ENCODE measurements at regions not wholly inside any gene's neighbourhood (a gene's known extent, or its start where the extent isn't known, plus 50 kb on each side); places are given as distances from the start of the nearest gene placed in this dataset.

DNA sequence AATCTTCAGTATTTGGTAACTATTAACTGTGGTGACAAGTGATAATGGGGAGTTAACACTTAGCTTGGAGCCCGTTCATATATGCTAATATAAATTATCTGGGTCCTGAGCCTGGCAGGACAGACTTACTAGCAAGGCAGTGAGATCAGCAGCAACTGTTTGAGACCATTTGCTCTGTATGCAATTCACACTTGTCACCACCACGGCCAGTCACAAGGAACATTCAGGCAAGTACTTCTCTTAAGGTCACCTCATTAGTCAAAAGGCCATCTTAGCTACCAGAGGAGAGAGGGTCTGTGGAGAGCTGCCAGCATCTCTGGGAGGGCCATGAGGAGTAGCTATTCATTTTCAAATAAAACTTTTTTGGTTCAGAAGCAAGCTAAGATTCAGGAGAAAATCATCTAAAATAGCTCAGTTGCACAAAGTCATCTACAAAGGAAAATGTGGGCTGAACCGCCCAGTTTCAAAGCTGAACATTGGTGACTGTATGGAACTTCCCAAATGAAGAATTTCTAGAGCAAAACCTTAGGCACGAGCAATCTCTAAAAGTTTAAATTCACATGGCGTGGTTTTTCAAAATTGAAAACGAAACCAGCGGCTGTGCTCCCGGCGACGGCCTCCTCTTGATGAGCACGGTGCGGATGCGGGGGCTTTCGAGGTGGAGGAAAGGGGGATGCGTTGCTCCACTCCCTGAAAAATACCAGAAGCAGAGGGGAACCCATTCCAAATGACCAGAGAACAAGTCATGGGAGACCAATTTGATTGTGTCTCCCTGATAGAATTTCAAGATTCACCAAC lies 233.5 kb upstream of the MGMT start:
- H4K91ac ChIP-seq (ENCODE audit: low read length): no peak overlapping the region
- WGBS: 88% methylated on average over 15 of the region's 15 CpGs
- DNase-seq: no peak

DNA sequence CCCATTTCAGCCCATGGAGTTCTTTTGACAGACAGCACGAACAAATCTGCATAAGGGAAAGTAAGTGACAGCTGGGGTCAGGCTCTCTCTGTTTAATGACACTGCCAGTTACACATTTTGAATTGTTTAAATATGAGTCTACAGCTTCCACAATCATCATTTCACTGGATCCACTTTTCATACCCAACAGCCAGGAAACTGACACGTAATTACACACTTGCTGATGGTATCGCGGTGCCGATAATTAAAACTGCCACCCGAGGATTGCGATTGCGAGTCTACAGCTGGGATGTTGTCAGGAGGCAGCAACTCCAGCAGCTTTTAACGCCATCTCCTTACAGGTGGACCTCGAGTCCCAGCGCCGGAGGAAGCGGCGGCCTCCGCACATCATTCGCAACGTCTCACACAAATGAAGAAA lies 230.8 kb upstream of the MGMT start:
- Histone ChIP-seq H2BK5ac (ENCODE audit: low read depth, low read length, poor library complexity, severe bottlenecking) (no peak overlapping the region), H3K4ac (ENCODE audit: low read depth in 1 of 2, low read length in 2 of 2) (no peak overlapping the region), H3K4me3 (ENCODE audit: insufficient read depth in 1 of 2, low read depth in 1 of 2, low read length in 2 of 2) (no peak overlapping the region), H2AK5ac (ENCODE audit: low read length, severe bottlenecking) (no peak overlapping the region), H2AFZ (ENCODE audit: low read depth, low read length) (no peak overlapping the region), H3K9ac (ENCODE audit: low read length) (no peak overlapping the region), H4K8ac (ENCODE audit: low read length) (no peak overlapping the region), H3K18ac (ENCODE audit: low read depth in 1 of 2, low read length in 2 of 2) (no peak overlapping the region), H2BK12ac (ENCODE audit: low read length in 2 of 2) (no peak overlapping the region), H3K36me3 (ENCODE audit: control insufficient read depth in 1 of 2, insufficient read depth in 2 of 2, low read depth in 1 of 2, low read length in 2 of 2) (no peaks in the 10 kb centered on the region), H3K79me1 (replicated peaks; ENCODE audit: low read length, poor library complexity, severe bottlenecking) (no peaks in the 10 kb centered on the region), H3K14ac (ENCODE audit: low read length in 2 of 2) (no peak overlapping the region), H3K4me2 (ENCODE audit: low read length, poor library complexity, severe bottlenecking) (no peak overlapping the region), H3K9me3 (ENCODE audit: control insufficient read depth, low read length) (no peaks in the 10 kb centered on the region), H2BK120ac (ENCODE audit: low read depth, low read length) (no peak overlapping the region), H3K27me3 (ENCODE audit: control insufficient read depth in 1 of 2, insufficient read depth in 1 of 2, low read length in 2 of 2) (no peaks in the 10 kb centered on the region), H3K4me1 (ENCODE audit: control insufficient read depth, insufficient read depth, low read depth, low read length) (no peaks in the 10 kb centered on the region), H3K23ac (ENCODE audit: low read length in 2 of 2) (no peak overlapping the region), H4K91ac (ENCODE audit: low read length) (no peak overlapping the region), H2BK15ac (ENCODE audit: low read depth, poor library complexity, severe bottlenecking) (no peak overlapping the region), H3K27ac (ENCODE audit: low read length, poor library complexity, severe bottlenecking) (no peak overlapping the region)
- WGBS: 92% methylated on average over 17 of the region's 17 CpGs
- no peak for DNase-seq

More for the DNA sequence above, 233.5 kb upstream of the MGMT start:
- no peaks in the 10 kb centered on the region for H3K79me1 ChIP-seq (replicated peaks; ENCODE audit: low read length, poor library complexity, severe bottlenecking)
- no peak overlapping the region for H2BK15ac ChIP-seq (ENCODE audit: low read depth, poor library complexity, severe bottlenecking)
- H2AK5ac ChIP-seq (ENCODE audit: low read length, severe bottlenecking): no peak overlapping the region
- H3K27ac ChIP-seq (ENCODE audit: low read length, poor library complexity, severe bottlenecking): no peak overlapping the region
- H3K4me2 ChIP-seq (ENCODE audit: low read length, poor library complexity, severe bottlenecking): no peak overlapping the region
- H3K4me3 ChIP-seq (ENCODE audit: insufficient read depth in 1 of 2, low read depth in 1 of 2, low read length in 2 of 2): no peak overlapping the region
- no peak overlapping the region for H2AFZ ChIP-seq (ENCODE audit: low read depth, low read length)
- H2BK5ac ChIP-seq (ENCODE audit: low read depth, low read length, poor library complexity, severe bottlenecking): no peak overlapping the region
- no peaks in the 10 kb centered on the region for H3K36me3 ChIP-seq (ENCODE audit: control insufficient read depth in 1 of 2, insufficient read depth in 2 of 2, low read depth in 1 of 2, low read length in 2 of 2)
- H2BK12ac ChIP-seq (ENCODE audit: low read length in 2 of 2): no peak overlapping the region
- H3K9ac ChIP-seq (ENCODE audit: low read length): no peak overlapping the region
- no peak overlapping the region for H3K18ac ChIP-seq (ENCODE audit: low read depth in 1 of 2, low read length in 2 of 2)
- H3K23ac ChIP-seq (ENCODE audit: low read length in 2 of 2): no peak overlapping the region
- no peak overlapping the region for H3K4ac ChIP-seq (ENCODE audit: low read depth in 1 of 2, low read length in 2 of 2)
- no peak overlapping the region for H3K14ac ChIP-seq (ENCODE audit: low read length in 2 of 2)
- H3K27me3 ChIP-seq (ENCODE audit: control insufficient read depth in 1 of 2, insufficient read depth in 1 of 2, low read length in 2 of 2): no peaks in the 10 kb centered on the region
- H3K9me3 ChIP-seq (ENCODE audit: control insufficient read depth, low read length): no peaks in the 10 kb centered on the region
- H2BK120ac ChIP-seq (ENCODE audit: low read depth, low read length): no peak overlapping the region
- H3K4me1 ChIP-seq (ENCODE audit: control insufficient read depth, insufficient read depth, low read depth, low read length): no peaks in the 10 kb centered on the region
- H4K8ac ChIP-seq (ENCODE audit: low read length): no peak overlapping the region

DNA sequence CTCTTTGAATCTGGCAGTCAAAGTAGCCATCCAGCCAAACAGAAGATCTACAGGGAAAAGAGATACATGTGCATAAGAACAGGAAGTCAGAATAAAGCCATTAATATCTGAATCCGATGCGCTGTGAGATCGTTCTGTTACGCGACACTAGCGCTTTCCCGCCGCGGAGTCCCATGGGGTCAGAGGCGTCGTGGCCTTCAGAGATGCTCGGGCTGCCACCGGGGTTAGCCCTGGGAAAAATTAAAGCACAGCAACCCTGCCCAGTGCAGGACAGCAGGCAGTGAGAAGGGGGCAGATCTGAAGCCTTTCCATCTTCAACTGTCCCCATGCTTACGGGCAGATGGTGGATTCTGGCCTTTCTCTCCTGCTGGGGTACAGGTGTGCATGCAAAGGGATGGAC lies 225.6 kb upstream of the MGMT start:
- Histone ChIP-seq H3K4me2 (ENCODE audit: low read length, poor library complexity, severe bottlenecking) (no peak overlapping the region), H4K8ac (ENCODE audit: low read length) (no peak overlapping the region), H3K23ac (ENCODE audit: low read length in 2 of 2) (no peak overlapping the region), H3K9me3 (ENCODE audit: control insufficient read depth, low read length) (no peaks in the 10 kb centered on the region), H3K9ac (ENCODE audit: low read length) (no peak overlapping the region), H2BK120ac (ENCODE audit: low read depth, low read length) (no peak overlapping the region), H2BK5ac (ENCODE audit: low read depth, low read length, poor library complexity, severe bottlenecking) (no peak overlapping the region), H2AK5ac (ENCODE audit: low read length, severe bottlenecking) (no peak overlapping the region), H2BK12ac (ENCODE audit: low read length in 2 of 2) (no peak overlapping the region), H4K91ac (ENCODE audit: low read length) (no peak overlapping the region), H3K36me3 (ENCODE audit: control insufficient read depth in 1 of 2, insufficient read depth in 2 of 2, low read depth in 1 of 2, low read length in 2 of 2) (no peaks in the 10 kb centered on the region), H3K18ac (ENCODE audit: low read depth in 1 of 2, low read length in 2 of 2) (no peak overlapping the region), H3K27ac (ENCODE audit: low read length, poor library complexity, severe bottlenecking) (no peak overlapping the region), H3K4me1 (ENCODE audit: control insufficient read depth, insufficient read depth, low read depth, low read length) (no peaks in the 10 kb centered on the region), H3K14ac (ENCODE audit: low read length in 2 of 2) (no peak overlapping the region), H3K79me1 (replicated peaks; ENCODE audit: low read length, poor library complexity, severe bottlenecking) (no peaks in the 10 kb centered on the region), H3K4me3 (ENCODE audit: insufficient read depth in 1 of 2, low read depth in 1 of 2, low read length in 2 of 2) (no peak overlapping the region), H3K4ac (ENCODE audit: low read depth in 1 of 2, low read length in 2 of 2) (no peak overlapping the region), H3K27me3 (ENCODE audit: control insufficient read depth in 1 of 2, insufficient read depth in 1 of 2, low read length in 2 of 2) (no peaks in the 10 kb centered on the region), H2AFZ (ENCODE audit: low read depth, low read length) (no peak overlapping the region), H2BK15ac (ENCODE audit: low read depth, poor library complexity, severe bottlenecking) (no peak overlapping the region)
- WGBS: 91% methylated on average over 13 of the region's 14 CpGs
- DNase-seq: no peak

GRCh38 chr10:129244298-129244697 lies 222.7 kb upstream of the MGMT start:
- no peak for DNase-seq
- no peak overlapping the region for H3K4me2 ChIP-seq (ENCODE audit: low read length, poor library complexity, severe bottlenecking)
- no peaks in the 10 kb centered on the region for H3K36me3 ChIP-seq (ENCODE audit: control insufficient read depth in 1 of 2, insufficient read depth in 2 of 2, low read depth in 1 of 2, low read length in 2 of 2)
- no peak overlapping the region for H3K27ac ChIP-seq (ENCODE audit: low read length, poor library complexity, severe bottlenecking)
- H3K79me1 ChIP-seq (replicated peaks; ENCODE audit: low read length, poor library complexity, severe bottlenecking): no peaks in the 10 kb centered on the region
- H2BK120ac ChIP-seq (ENCODE audit: low read depth, low read length): no peak overlapping the region
- no peak overlapping the region for H3K4ac ChIP-seq (ENCODE audit: low read depth in 1 of 2, low read length in 2 of 2)
- H3K14ac ChIP-seq (ENCODE audit: low read length in 2 of 2): no peak overlapping the region
- H3K4me3 ChIP-seq (ENCODE audit: insufficient read depth in 1 of 2, low read depth in 1 of 2, low read length in 2 of 2): no peak overlapping the region
- H2BK15ac ChIP-seq (ENCODE audit: low read depth, poor library complexity, severe bottlenecking): no peak overlapping the region
- no peak overlapping the region for H4K8ac ChIP-seq (ENCODE audit: low read length)
- no peaks in the 10 kb centered on the region for H3K27me3 ChIP-seq (ENCODE audit: control insufficient read depth in 1 of 2, insufficient read depth in 1 of 2, low read length in 2 of 2)
- H3K18ac ChIP-seq (ENCODE audit: low read depth in 1 of 2, low read length in 2 of 2): no peak overlapping the region
- H2BK5ac ChIP-seq (ENCODE audit: low read depth, low read length, poor library complexity, severe bottlenecking): no peak overlapping the region
- H3K9ac ChIP-seq (ENCODE audit: low read length): no peak overlapping the region
- H3K23ac ChIP-seq (ENCODE audit: low read length in 2 of 2): no peak overlapping the region
- no peak overlapping the region for H4K91ac ChIP-seq (ENCODE audit: low read length)
- H3K4me1 ChIP-seq (ENCODE audit: control insufficient read depth, insufficient read depth, low read depth, low read length): no peaks in the 10 kb centered on the region
- no peaks in the 10 kb centered on the region for H3K9me3 ChIP-seq (ENCODE audit: control insufficient read depth, low read length)
- no peak overlapping the region for H2BK12ac ChIP-seq (ENCODE audit: low read length in 2 of 2)
- H2AK5ac ChIP-seq (ENCODE audit: low read length, severe bottlenecking): no peak overlapping the region
- WGBS: 92% methylated on average over 9 of the region's 9 CpGs
- H2AFZ ChIP-seq (ENCODE audit: low read depth, low read length): no peak overlapping the region

Data from mesenchymal stem cell (in vitro differentiated cells and primary cell).